ENCODE measurements at regions not wholly inside any gene's neighbourhood (a gene's known extent, or its start where the extent isn't known, plus 50 kb on each side); places are given as distances from the start of the nearest gene placed in this dataset.

- no peak for DNase-seq
Observed at GRCh38 chr4:19772581-19772980, 479.1 kb upstream of the SLIT2 start.

GRCh38 chr4:19756661-19757060 lies 495.0 kb upstream of the SLIT2 start:
- DNase-seq, result no peak

GRCh38 chr4:19752599-19752998 lies 499.1 kb upstream of the SLIT2 start:
- DNase-seq, result no peak

- DNase-seq, result no peak
Observed at GRCh38 chr4:19748519-19749479, 502.9 kb upstream of the SLIT2 start.

GRCh38 chr4:19746377-19746776 lies 505.3 kb upstream of the SLIT2 start:
- DNase-seq, result no peak

- no peak for DNase-seq
Observed at GRCh38 chr4:19743115-19743638, 508.5 kb upstream of the SLIT2 start.

- DNase-seq, result no peak
Observed at GRCh38 chr4:19739101-19739651, 512.5 kb upstream of the SLIT2 start.

- no peak for DNase-seq
Observed at GRCh38 chr4:19736968-19737756, 514.5 kb upstream of the SLIT2 start.

GRCh38 chr4:19735012-19735411 lies 516.7 kb upstream of the SLIT2 start:
- no peak for DNase-seq

GRCh38 chr4:19729886-19730651 lies 521.6 kb upstream of the SLIT2 start:
- DNase-seq, result no peak

- DNase-seq, result no peak
Observed at GRCh38 chr4:19728773-19729172, 522.9 kb upstream of the SLIT2 start.

GRCh38 chr4:19727141-19727540 lies 524.6 kb upstream of the SLIT2 start:
- DNase-seq, result no peak

- DNase-seq, result no peak
Observed at GRCh38 chr4:19725130-19725529, 526.6 kb upstream of the SLIT2 start.

GRCh38 chr4:19722404-19722803 lies 529.3 kb upstream of the SLIT2 start:
- DNase-seq, result no peak

GRCh38 chr4:19721587-19721986 lies 530.1 kb upstream of the SLIT2 start:
- no peak for DNase-seq

- DNase-seq, result no peak
Observed at GRCh38 chr4:19720610-19721009, 531.1 kb upstream of the SLIT2 start.

- DNase-seq, result no peak
Observed at GRCh38 chr4:19720190-19720589, 531.5 kb upstream of the SLIT2 start.

- no peak for DNase-seq
Observed at GRCh38 chr4:19711871-19712270, 539.8 kb upstream of the SLIT2 start.

GRCh38 chr4:19707876-19708275 lies 543.8 kb upstream of the SLIT2 start:
- DNase-seq, result no peak

GRCh38 chr4:19703391-19703790 lies 548.3 kb upstream of the SLIT2 start:
- DNase-seq, result no peak

GRCh38 chr4:19700992-19701391 lies 550.7 kb upstream of the SLIT2 start:
- DNase-seq, result no peak

GRCh38 chr4:19698961-19699360 lies 552.7 kb upstream of the SLIT2 start:
- DNase-seq, result no peak

GRCh38 chr4:19694812-19695211 lies 556.9 kb upstream of the SLIT2 start:
- DNase-seq, result no peak

All from CD4-positive, alpha-beta T cell treated with Interleukin-17A for 4 hours (primary cell).